SH-SY5Y (cell line): ENCODE measurements at regions not wholly inside any gene's neighbourhood (a gene's known extent, or its start where the extent isn't known, plus 50 kb on each side); places are given as distances from the start of the nearest gene placed in this dataset.

Source experiments
- GATA2 ChIP-seq: IDR thresholded peaks from 2 replicates; pipeline ENCODE4 v1.6.1; 2011; ENCODE audit warnings: mild to moderate bottlenecking, low read depth, low read length
- GATA3 ChIP-seq: IDR thresholded peaks from 2 replicates; pipeline ENCODE4 v1.6.1; 2011; ENCODE audit warnings: low read depth, mild to moderate bottlenecking, low read length, moderate library complexity

- TF ChIP-seq GATA2 (no peak), GATA3 (no peak)
These were observed 176.4 kb downstream of the XPNPEP1 start for GRCh38 chr10:109746861-109747260.
